GM18909 (cell line): ENCODE measurements at regions not wholly inside any gene's neighbourhood (a gene's known extent, or its start where the extent isn't known, plus 50 kb on each side); places are given as distances from the start of the nearest gene placed in this dataset.

Source experiments
- ATAC-seq: cut with Tn5 transposase; IDR thresholded peaks from one replicate; pipeline ENCODE4 v1.9.1; 2021; ENCODE audit warnings: mild to moderate bottlenecking; ENCODE audit not compliant: unreplicated experiment, poor library complexity

- ATAC-seq: no peak
Measured at GRCh38 chr15:38873158-38873557, 308.5 kb upstream of the RASGRP1 start.

- no peak for ATAC-seq
Measured at GRCh38 chr15:38874464-38874863, 309.9 kb upstream of the RASGRP1 start.

- ATAC-seq: no peak
Measured at GRCh38 chr15:38876211-38876610, 311.6 kb upstream of the RASGRP1 start.

GRCh38 chr15:38876621-38877020 is 312.0 kb upstream of the RASGRP1 start:
- no peak for ATAC-seq

- ATAC-seq: no peak
Measured at GRCh38 chr15:38877471-38877870, 312.9 kb upstream of the RASGRP1 start.

- ATAC-seq: no peak
Measured at GRCh38 chr15:38878026-38878425, 313.4 kb upstream of the RASGRP1 start.

GRCh38 chr15:38878926-38879325 is 314.3 kb upstream of the RASGRP1 start:
- no peak for ATAC-seq

- no peak for ATAC-seq
Measured at GRCh38 chr15:38879909-38880471, 315.4 kb upstream of the RASGRP1 start.

- no peak for ATAC-seq
Measured at GRCh38 chr15:38882221-38882620, 317.6 kb upstream of the RASGRP1 start.

- no peak for ATAC-seq
Measured at GRCh38 chr15:38883987-38884386, 319.4 kb upstream of the RASGRP1 start.

- no peak for ATAC-seq
Measured at GRCh38 chr15:38885001-38885400, 320.4 kb upstream of the RASGRP1 start.

- no peak for ATAC-seq
Measured at GRCh38 chr15:38885471-38885952, 320.9 kb upstream of the RASGRP1 start.

- no peak for ATAC-seq
Measured at GRCh38 chr15:38886315-38887163, 321.9 kb upstream of the RASGRP1 start.

- no peak for ATAC-seq
Measured at GRCh38 chr15:38888701-38889221, 324.1 kb upstream of the RASGRP1 start.

- no peak for ATAC-seq
Measured at GRCh38 chr15:38890194-38890593, 325.6 kb upstream of the RASGRP1 start.

- ATAC-seq: no peak
Measured at GRCh38 chr15:38893925-38894242, 329.3 kb upstream of the RASGRP1 start.

GRCh38 chr15:38894243-38894948 is 329.8 kb upstream of the RASGRP1 start:
- no peak for ATAC-seq

GRCh38 chr15:38895326-38896255 is 331.0 kb upstream of the RASGRP1 start:
- ATAC-seq: no peak

- no peak for ATAC-seq
Measured at GRCh38 chr15:38896647-38897046, 332.0 kb upstream of the RASGRP1 start.

GRCh38 chr15:38897551-38897950 is 332.9 kb upstream of the RASGRP1 start:
- no peak for ATAC-seq
